ENCODE measurements at regions not wholly inside any gene's neighbourhood (a gene's known extent, or its start where the extent isn't known, plus 50 kb on each side); places are given as distances from the start of the nearest gene placed in this dataset.

GRCh38 chr2:60285626-60286316, 267.7 kb downstream of the BCL11A start:
- TF ChIP-seq, protein P1, sequence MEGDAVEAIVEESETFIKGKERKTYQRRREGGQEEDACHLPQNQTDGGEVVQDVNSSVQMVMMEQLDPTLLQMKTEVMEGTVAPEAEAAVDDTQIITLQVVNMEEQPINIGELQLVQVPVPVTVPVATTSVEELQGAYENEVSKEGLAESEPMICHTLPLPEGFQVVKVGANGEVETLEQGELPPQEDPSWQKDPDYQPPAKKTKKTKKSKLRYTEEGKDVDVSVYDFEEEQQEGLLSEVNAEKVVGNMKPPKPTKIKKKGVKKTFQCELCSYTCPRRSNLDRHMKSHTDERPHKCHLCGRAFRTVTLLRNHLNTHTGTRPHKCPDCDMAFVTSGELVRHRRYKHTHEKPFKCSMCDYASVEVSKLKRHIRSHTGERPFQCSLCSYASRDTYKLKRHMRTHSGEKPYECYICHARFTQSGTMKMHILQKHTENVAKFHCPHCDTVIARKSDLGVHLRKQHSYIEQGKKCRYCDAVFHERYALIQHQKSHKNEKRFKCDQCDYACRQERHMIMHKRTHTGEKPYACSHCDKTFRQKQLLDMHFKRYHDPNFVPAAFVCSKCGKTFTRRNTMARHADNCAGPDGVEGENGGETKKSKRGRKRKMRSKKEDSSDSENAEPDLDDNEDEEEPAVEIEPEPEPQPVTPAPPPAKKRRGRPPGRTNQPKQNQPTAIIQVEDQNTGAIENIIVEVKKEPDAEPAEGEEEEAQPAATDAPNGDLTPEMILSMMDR (IDR thresholded peaks at IDR 0.05; ENCODE audit: low read depth, low read length): no peak
- no peak overlapping the region for H3K4me3 ChIP-seq (ENCODE audit: low read depth, low read length)

DNA sequence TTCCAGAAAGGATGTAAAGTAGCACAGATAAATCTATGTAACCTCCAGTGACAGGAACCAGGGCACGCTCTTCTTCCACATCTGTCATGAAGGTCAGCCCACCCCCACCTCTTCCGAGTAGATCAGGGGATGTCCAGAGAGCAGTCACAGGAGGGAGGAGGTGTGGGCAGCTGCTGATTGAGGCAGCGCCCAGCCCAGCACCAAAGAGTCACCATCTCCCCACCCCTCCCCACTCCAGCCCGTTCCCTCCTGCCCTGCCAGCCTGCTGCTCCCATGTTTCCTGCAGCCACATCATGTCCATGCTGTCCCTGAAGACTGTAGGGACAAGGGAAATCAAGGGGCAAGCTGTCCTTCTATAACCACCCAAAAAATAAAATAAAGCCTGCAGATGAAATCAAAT, 269.8 kb downstream of the BCL11A start:
- no peak overlapping the region for H3K4me3 ChIP-seq (ENCODE audit: low read depth, low read length)
- TF ChIP-seq, protein P1 (IDR thresholded peaks at IDR 0.05; ENCODE audit: low read depth, low read length): no peak

GRCh38 chr2:60282886-60283285, 270.6 kb downstream of the BCL11A start:
- TF ChIP-seq, protein P1 (IDR thresholded peaks at IDR 0.05; ENCODE audit: low read depth, low read length): no peak
- H3K4me3 ChIP-seq (ENCODE audit: low read depth, low read length): no peak overlapping the region

DNA sequence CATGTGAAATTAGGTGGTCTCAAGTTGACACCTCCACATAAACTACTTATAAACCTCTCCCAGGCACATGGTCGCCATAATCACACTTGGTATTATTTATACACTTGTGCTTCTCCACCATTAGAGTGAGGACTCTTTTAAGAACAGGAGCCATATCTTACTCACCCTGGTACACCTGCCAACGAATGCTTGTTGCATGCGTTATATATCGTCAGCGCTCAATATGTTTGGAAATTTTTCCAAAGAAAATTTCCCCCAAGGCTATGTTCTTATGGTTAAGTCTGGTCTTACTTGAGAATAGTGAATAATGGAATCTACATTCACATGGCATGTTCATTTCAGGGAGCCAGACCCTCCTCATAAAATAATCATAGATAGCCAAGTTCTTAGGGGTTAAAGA, 271.7 kb downstream of the BCL11A start:
- no peak overlapping the region for H3K4me3 ChIP-seq (ENCODE audit: low read depth, low read length)
- TF ChIP-seq, protein P1 (IDR thresholded peaks at IDR 0.05; ENCODE audit: low read depth, low read length): no peak

DNA sequence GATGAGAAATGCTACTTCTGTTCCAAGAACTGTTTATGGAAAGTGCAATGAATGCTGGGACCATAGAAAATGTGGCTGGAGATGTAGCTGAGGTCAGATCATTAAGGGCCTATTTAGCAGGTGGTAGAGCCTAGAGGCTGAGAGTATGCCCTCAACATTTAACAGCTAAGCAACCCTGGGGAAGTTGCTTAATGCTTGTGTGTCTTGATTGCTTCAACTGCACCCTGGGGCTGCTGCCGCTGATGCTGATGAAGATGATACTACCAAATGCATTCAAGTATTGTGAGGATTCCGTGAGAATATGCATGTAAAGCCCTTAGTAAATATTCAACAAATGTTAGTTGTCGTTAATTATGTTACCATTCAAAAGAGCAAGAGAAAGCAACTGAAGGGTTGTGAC, 273.2 kb downstream of the BCL11A start:
- TF ChIP-seq, protein P1 (IDR thresholded peaks at IDR 0.05; ENCODE audit: low read depth, low read length): no peak
- no peak overlapping the region for H3K4me3 ChIP-seq (ENCODE audit: low read depth, low read length)

DNA sequence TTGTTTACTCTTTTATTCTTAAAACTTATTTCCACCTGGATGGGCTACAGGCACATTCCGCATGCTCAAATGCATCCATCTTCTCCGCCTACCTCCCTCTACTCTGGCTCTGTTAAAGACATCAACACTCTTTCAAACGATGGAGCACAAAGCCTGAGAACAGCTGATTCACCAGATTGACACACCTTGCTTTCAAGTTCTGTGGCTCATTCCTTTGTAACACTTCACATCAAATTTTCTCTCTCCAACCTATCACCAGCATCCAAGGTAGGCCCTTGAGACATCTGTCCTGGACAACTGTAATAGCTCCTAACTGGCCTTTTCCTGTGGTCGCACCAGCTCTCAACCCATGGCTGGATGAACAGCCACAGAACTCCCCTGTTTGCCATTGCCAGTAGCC, 274.5 kb downstream of the BCL11A start:
- H3K4me3 ChIP-seq (ENCODE audit: low read depth, low read length): no peak overlapping the region
- TF ChIP-seq, protein P1 (IDR thresholded peaks at IDR 0.05; ENCODE audit: low read depth, low read length): no peak

DNA sequence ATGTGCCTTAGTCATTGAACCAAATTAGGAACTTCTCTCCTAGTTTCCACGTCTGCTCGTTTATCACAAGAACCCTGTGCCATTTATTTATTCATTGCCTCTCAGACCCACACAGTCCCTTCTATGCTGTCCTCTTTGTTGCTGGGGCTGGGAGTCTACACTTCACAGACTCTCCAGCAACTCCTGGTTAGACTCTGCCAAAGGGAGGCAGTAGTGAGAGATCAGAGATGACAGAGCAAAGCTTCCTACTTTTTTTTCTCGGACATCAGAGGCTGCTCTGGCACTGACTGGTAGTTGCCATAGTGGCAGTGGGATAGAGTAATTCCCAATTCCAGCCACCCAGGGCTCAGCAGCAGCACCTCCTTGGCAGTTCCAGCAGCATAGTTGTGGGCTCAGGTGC, 277.5 kb downstream of the BCL11A start:
- TF ChIP-seq, protein P1 (IDR thresholded peaks at IDR 0.05; ENCODE audit: low read depth, low read length): no peak
- H3K4me3 ChIP-seq (ENCODE audit: low read depth, low read length): no peak overlapping the region

Measured in WI38 (cell line).